Embryonic facial prominence (tissue), 1 donor: ENCODE measurements at regions not wholly inside any gene's neighbourhood (a gene's known extent, or its start where the extent isn't known, plus 50 kb on each side); places are given as distances from the start of the nearest gene placed in this dataset.
"Not testable (repeated sequence)": the region's sequence is repeated elsewhere in the genome, so short reads cannot be mapped to it uniquely, and the experiment has no call there.

Experiments
- DNase-seq: peaks from one replicate; pipeline ENCODE4 v3.0.0-alpha.2; 2016; ENCODE audit errors: extremely low spot score

GRCh38 chr12:124476011-124476400 lies 91.4 kb downstream of the NCOR2 start:
- DNase-seq = no peak

GRCh38 chr12:124475295-124476010 lies 92.0 kb downstream of the NCOR2 start:
- no peak for DNase-seq

GRCh38 chr12:124474709-124475108 lies 92.7 kb downstream of the NCOR2 start:
- DNase-seq = no peak

GRCh38 chr12:124472690-124473279 lies 94.6 kb downstream of the NCOR2 start:
- no peak for DNase-seq

DNA sequence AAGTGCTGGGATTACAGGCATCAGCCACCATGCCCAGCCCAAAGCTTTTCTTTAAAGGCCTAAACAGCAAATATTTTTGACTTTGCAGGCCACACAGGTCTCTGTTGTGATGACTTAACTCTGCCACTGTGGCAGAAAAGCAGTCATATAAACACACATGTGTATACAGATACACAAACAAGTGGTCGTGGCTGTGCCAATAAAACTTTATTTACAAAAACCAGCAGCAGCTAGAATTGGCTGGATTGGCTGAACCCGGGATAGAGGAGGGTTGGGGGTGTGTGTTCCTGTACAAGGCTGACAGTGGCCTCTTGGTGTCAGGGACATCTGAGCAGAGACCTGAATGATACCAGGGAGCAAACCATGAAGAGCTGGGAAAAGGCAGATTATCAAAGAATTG lies 95.6 kb downstream of the NCOR2 start:
- DNase-seq = no peak

DNA sequence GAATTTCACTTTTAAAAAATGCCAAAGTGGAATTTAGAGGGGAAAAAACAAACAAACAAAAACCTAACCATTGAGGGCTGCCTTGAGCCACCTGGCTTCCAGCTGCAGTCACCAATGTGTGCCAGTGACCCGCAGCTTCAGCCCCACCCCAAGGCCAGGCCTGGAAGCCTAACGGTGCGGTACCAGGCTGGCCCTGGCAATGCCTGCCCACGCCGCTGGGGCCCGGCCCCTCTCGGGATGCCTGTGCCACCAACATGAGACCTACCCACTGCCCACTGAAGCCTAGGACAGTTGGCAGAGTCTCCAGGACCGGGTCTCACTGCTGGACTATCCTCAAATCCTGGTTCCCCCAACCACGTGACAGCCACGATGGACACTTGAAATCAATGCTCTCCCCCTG lies 96.6 kb downstream of the NCOR2 start:
- DNase-seq = no peak

DNA sequence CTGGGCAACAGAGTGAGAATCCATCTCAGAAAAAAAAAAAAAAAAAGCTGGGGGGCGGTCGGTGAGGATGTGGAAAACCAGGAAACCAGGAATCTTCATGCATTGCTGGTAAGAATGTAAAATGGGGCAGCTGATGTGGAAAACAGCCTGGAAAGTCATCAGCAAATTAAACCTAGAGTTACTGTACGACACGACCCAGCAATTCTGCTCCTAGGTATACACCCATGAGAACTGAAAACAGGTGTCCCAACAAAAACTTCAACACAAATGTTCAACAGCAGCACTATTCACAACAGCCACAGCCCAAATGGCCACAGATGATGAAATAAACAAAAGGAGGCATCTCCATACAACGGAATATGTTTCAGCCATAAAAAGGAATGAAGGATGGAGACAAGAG lies 97.3 kb downstream of the NCOR2 start:
- DNase-seq = no peak

GRCh38 chr12:124469193-124469888 lies 98.1 kb downstream of the NCOR2 start:
- no peak for DNase-seq

- not testable (repeated sequence) for DNase-seq
These were observed 99.9 kb downstream of the NCOR2 start for GRCh38 chr12:124467549-124467948.

DNA sequence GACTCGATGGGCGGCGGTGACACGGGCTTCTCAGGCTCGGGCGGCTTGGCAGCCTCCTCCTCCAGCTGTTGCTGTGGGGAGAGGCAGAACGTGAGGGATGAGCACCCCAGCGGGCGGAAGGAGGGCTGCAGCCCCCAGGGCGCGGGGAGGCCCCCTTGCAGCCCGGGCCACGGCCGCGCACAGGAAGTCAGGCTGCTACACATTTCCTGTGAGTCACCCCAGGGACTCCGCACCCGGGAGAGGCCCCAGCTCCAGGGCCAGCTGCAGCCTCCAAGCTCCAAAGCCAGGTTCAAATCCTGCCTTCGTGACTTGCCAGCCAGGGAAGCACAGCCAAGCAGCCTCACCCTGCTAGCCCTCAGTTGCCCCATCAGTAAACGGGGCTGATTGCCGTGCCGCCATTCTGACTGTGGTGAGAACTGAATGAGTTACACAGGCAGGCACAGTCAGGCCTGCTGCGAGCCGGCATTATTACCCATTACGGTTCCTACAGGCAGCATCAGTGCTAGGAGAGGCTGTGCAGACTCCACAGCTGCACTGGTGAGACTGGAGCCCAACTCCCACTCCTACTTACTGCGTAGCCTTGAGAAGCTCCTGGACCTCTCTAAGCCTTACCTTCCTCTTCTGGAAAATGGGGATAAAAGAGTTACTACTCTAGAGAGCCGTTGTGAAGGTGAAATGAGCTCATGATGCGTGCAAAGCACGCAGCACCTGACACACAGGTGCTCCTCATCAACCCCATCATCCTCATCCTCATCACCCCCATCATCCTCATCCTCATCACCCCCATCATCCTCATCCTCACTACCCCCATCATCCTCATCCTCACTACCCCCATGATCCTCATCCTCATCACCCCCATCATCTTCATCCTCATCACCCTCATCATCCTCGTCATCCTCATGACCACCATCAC lies 100.9 kb downstream of the NCOR2 start:
- no peak for DNase-seq

GRCh38 chr12:124465473-124465872 lies 101.9 kb downstream of the NCOR2 start:
- DNase-seq = no peak

DNA sequence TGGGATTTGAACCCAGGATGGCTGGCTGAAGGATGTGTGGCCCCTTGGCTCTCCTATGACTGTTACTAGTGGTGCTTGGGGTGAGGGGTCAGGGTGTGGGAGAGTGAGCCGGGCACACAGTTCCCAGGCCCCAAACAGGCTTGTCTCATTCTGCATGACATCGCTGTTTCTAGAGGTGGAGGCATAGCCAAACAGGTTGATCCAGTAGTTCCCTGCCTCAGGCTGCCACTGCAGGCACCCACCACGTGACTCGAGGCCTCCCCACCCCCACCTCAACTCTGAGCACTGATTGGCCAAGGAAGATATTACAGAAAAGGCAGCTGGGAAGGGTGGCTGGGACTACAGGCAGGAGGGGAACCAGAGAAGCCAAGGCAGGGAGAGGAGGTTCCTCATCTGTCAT lies 102.6 kb downstream of the NCOR2 start:
- no peak for DNase-seq

DNA sequence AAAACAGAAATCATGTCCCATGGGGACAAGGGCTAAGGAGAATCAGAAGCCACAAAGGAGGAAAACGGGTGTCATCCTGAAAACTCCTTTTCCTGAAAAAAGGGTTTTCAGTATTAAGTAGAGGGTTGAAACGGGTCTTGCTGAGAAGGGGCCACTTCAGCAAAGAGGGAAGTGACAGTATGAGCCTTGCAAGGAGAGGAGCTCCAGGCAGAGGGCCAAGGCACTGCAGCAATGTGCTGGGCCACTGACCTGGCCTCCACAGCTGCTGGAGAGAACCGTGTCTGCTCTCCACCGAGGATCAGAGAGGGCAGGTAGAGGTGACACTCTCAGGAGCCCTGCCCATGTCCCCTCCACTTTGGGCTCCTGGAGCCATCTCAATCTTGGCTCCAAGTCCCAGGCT lies 103.3 kb downstream of the NCOR2 start:
- no peak for DNase-seq

- no peak for DNase-seq
These were observed 104.0 kb downstream of the NCOR2 start for GRCh38 chr12:124463341-124463921.

DNA sequence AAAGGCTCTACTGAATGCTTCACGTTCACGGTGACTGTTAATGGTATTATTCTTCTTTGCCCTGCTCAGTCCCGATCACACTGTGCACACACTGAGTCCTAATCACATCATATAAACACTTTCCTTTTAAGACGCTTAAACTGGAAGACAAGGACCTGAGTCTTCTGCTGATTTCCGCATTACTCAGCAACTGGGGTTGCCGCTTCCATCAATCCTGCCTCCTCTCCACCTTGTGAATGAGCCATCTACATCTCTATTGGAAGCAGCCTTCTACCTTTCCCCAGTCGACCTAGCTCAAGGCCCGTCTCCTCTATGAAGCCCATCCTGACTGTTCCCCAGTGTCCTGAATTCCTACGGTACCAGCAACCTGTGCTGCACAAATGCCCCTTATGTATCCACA lies 104.7 kb downstream of the NCOR2 start:
- DNase-seq = no peak

DNA sequence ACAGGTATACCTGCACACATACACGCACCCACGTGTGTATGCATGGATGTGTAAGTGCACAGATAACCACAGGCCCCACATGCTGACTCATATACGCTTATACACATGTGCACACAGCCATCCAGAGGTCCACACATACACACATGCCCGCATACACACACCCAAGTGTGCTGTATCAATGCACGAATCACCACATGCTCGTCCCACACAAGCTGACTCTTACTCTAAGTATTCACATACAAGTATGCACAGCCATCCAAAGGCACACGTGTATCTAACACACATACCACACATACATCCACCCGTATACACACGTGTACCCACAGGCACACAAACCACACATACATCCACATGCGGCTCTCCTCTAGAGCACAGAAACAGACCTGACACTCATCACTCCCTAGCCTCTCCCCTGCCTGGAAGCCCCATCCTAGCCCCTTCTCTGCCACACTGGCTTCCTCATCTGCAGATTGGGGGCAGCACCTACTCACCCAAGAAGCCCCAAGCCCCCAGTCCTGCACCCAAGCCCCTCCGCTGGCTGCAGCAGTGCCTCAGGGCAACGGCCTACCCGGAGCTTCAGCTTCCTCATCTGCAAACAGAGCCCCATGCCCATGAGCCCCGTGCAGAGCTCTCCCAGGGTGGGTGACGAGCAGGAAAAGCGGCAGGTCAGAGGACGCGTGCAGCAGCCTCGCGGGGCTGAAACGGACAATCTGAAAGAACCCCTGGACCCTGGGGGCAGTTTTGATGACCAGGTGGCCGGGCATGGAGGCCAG lies 105.4 kb downstream of the NCOR2 start:
- no peak for DNase-seq

DNA sequence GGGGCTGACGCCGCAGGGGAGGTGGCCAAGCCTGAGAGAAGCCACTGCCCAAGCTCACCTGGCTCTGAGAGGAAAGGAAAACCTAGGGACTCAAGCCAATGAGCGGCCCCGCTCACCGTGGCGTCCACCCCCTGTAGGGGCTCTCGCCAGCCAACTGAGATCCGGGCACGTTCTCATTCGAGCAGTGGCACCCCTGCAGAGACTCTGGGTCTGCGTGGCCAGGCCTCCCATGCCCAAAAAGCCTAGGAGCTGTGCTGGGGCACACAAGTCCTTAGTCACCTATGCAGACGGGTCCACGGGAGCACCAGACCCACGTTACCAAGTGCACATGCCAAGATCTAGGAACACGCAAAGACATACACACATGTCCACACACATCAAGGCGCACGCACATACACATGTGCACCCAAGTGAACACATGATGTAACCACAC lies 106.2 kb downstream of the NCOR2 start:
- DNase-seq = no peak

DNA sequence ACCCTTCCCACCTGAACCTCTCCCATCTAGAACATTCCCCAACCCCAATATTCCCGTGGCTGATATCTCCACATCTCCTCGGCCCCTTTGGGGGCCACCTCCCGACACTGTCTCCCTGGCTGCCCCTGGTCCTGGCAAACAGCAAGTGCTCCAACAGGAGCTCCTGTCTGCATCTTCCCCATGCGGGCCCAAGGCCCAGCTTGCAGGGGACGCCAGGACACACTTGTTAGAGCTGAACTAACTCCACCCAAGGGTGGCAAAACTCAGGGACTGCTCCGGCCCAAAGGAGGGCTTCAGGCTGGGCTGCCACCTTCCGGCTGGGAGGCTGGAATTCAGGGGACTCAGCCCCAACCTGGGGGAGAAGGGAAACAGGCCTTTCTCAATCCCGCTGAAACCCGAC lies 106.6 kb downstream of the NCOR2 start:
- no peak for DNase-seq

DNA sequence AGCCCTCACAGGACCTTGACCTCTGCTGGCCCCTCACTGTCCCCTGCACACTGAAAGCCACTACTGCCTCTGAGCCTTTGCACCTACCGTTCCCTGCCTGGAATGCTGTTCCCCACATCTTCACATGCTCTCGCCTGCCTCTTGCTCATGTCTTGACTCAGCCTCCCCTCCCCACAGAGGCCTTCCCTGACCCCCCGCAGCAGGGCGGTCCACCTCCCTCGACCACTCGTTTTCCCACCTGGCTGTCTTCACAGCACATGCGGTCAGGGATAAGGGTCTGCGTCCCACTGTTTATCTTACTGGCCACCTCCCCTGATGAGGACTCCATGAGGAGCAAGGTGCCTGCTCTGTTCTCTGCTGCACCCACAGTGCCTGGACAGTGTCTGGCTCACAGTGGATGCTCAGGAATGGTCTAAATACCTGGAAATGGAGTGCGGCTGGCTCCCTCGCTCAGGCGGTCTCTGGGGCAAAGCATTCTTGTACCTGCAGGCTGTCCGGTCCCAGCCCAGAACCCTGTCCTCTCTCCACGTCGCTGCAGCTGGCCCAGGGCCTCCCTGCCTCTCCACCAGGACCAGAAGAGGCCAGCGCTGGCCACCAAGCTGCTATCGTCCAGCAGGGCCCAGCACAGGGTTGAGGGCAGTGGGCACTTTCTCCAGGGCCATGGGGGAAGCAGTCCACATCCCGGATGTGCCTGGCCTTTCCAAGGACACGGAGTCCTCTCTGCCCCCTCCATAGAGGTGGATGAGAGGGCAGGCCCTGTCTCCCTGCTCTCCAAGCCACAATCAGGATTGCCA lies 107.4 kb downstream of the NCOR2 start:
- no peak for DNase-seq
